Sigmoid colon (tissue), 3 donors: ENCODE measurements at regions not wholly inside any gene's neighbourhood (a gene's known extent, or its start where the extent isn't known, plus 50 kb on each side); places are given as distances from the start of the nearest gene placed in this dataset.

Experiments used
- CTCF ChIP-seq, 4 experiments: fragments of 450-650 bp in 3 of 4; fragments of 200-600 bp in 1 of 4; IDR thresholded peaks; one replicate each; pipeline ENCODE4 v1.5.1; 2016 to 2019; ENCODE audit warnings: antibody characterized with exemption in 4 of 4, mild to moderate bottlenecking in 3 of 4, moderate library complexity in 2 of 4
- POLR2A ChIP-seq, 2 donors: fragments of 450-650 bp; IDR thresholded peaks; one replicate each; pipeline ENCODE4 v1.6.1; 2016; ENCODE audit warnings: antibody characterized with exemption in 2 of 2, mild to moderate bottlenecking in 2 of 2, moderate library complexity in 2 of 2

- TF ChIP-seq CTCF (IDR thresholded peaks at IDR 0.05) (no peak), POLR2A (IDR thresholded peaks at IDR 0.05) (no peak)
These were observed 286.1 kb downstream of the SH3GL2 start for GRCh38 chr9:17864951-17865350.
